ENCODE measurements at regions not wholly inside any gene's neighbourhood (a gene's known extent, or its start where the extent isn't known, plus 50 kb on each side); places are given as distances from the start of the nearest gene placed in this dataset.
"Not testable (repeated sequence)": the region's sequence is repeated elsewhere in the genome, so short reads cannot be mapped to it uniquely, and the experiment has no call there.

- Histone ChIP-seq H3K27ac (ENCODE audit: low read depth in 2 of 2, low read length in 2 of 2) (no peak overlapping the region), H3K36me3 (ENCODE audit: control insufficient read depth in 2 of 3, insufficient read depth in 3 of 3, low read length in 3 of 3) (no peaks in the 10 kb centered on the region), H3K4me3 (ENCODE audit: low read length in 3 of 3) (no peak overlapping the region), H3K4me1 (ENCODE audit: control insufficient read depth in 2 of 3, insufficient read depth in 2 of 3, low read depth in 1 of 3, low read length in 3 of 3) (no peaks in the 10 kb centered on the region), H3K9me3 (ENCODE audit: control insufficient read depth in 2 of 3, insufficient read depth in 1 of 3, low read length in 3 of 3) (no peaks in the 10 kb centered on the region), H3K27me3 (ENCODE audit: control insufficient read depth, insufficient read depth, low read length) (no peaks in the 10 kb centered on the region), H3K9ac (ENCODE audit: low read length in 3 of 3) (no peak overlapping the region)
- FAIRE-seq, result no peak
- no peak for DNase-seq
- TF ChIP-seq CTCF (IDR thresholded peaks at IDR 0.05; ENCODE audit: borderline replicate concordance, extremely low read depth, insufficient read depth), result no peak
- intact Hi-C loops (cut with DNase I), result no loop called here
Measured at GRCh38 chr4:42778349-42778748, 114.2 kb upstream of the GRXCR1 start.

- no peak for TF ChIP-seq CTCF (IDR thresholded peaks at IDR 0.05; ENCODE audit: borderline replicate concordance, extremely low read depth, insufficient read depth)
Measured at GRCh38 chr4:42768125-42768748, 111.3 kb upstream of the ATP8A1 start.

GRCh38 chr4:42767669-42768068, 110.8 kb upstream of the ATP8A1 start:
- Histone ChIP-seq H3K4me1 (ENCODE audit: control insufficient read depth in 2 of 3, insufficient read depth in 2 of 3, low read depth in 1 of 3, low read length in 3 of 3) (no peaks in the 10 kb centered on the region), H3K4me3 (ENCODE audit: low read length in 3 of 3) (no peak overlapping the region), H3K27ac (ENCODE audit: low read depth in 2 of 2, low read length in 2 of 2) (no peak overlapping the region), H3K9ac (ENCODE audit: low read length in 3 of 3) (no peak overlapping the region), H3K9me3 (ENCODE audit: control insufficient read depth in 2 of 3, insufficient read depth in 1 of 3, low read length in 3 of 3) (no peaks in the 10 kb centered on the region), H3K27me3 (ENCODE audit: control insufficient read depth, insufficient read depth, low read length) (no peaks in the 10 kb centered on the region), H3K36me3 (ENCODE audit: control insufficient read depth in 2 of 3, insufficient read depth in 3 of 3, low read length in 3 of 3) (no peaks in the 10 kb centered on the region)
- intact Hi-C loops (cut with DNase I), result no loop called here
- no peak for DNase-seq
- no peak for TF ChIP-seq CTCF (IDR thresholded peaks at IDR 0.05; ENCODE audit: borderline replicate concordance, extremely low read depth, insufficient read depth)
- FAIRE-seq, result no peak

More at GRCh38 chr4:42768125-42768748, 111.3 kb upstream of the ATP8A1 start:
- Histone ChIP-seq H3K36me3 (ENCODE audit: control insufficient read depth in 2 of 3, insufficient read depth in 3 of 3, low read length in 3 of 3) (no peaks in the 10 kb centered on the region), H3K4me3 (ENCODE audit: low read length in 3 of 3) (no peak overlapping the region), H3K9ac (ENCODE audit: low read length in 3 of 3) (no peak overlapping the region), H3K9me3 (ENCODE audit: control insufficient read depth in 2 of 3, insufficient read depth in 1 of 3, low read length in 3 of 3) (no peaks in the 10 kb centered on the region), H3K27ac (ENCODE audit: low read depth in 2 of 2, low read length in 2 of 2) (no peak overlapping the region), H3K4me1 (ENCODE audit: control insufficient read depth in 2 of 3, insufficient read depth in 2 of 3, low read depth in 1 of 3, low read length in 3 of 3) (no peaks in the 10 kb centered on the region), H3K27me3 (ENCODE audit: control insufficient read depth, insufficient read depth, low read length) (no peaks in the 10 kb centered on the region)
- DNase-seq (no peak), FAIRE-seq (no peak)
- intact Hi-C loops (cut with DNase I), result no loop called here

GRCh38 chr4:42761804-42762203, 104.9 kb upstream of the ATP8A1 start:
- Histone ChIP-seq H3K9me3 (ENCODE audit: control insufficient read depth in 2 of 3, insufficient read depth in 1 of 3, low read length in 3 of 3) (no peaks in the 10 kb centered on the region), H3K4me3 (ENCODE audit: low read length in 3 of 3) (no peak overlapping the region), H3K27me3 (ENCODE audit: control insufficient read depth, insufficient read depth, low read length) (no peaks in the 10 kb centered on the region), H3K36me3 (ENCODE audit: control insufficient read depth in 2 of 3, insufficient read depth in 3 of 3, low read length in 3 of 3) (no peaks in the 10 kb centered on the region), H3K27ac (ENCODE audit: low read depth in 2 of 2, low read length in 2 of 2) (no peak overlapping the region), H3K4me1 (ENCODE audit: control insufficient read depth in 2 of 3, insufficient read depth in 2 of 3, low read depth in 1 of 3, low read length in 3 of 3) (no peaks in the 10 kb centered on the region), H3K9ac (ENCODE audit: low read length in 3 of 3) (no peak overlapping the region)
- DNase-seq (no peak), FAIRE-seq (no peak)
- no peak for TF ChIP-seq CTCF (IDR thresholded peaks at IDR 0.05; ENCODE audit: borderline replicate concordance, extremely low read depth, insufficient read depth)
- intact Hi-C loops (cut with DNase I), result no loop called here

- H3K4me1 ChIP-seq (ENCODE audit: control insufficient read depth in 2 of 3, insufficient read depth in 2 of 3, low read depth in 1 of 3, low read length in 3 of 3); FAIRE-seq; H3K36me3 ChIP-seq (ENCODE audit: control insufficient read depth in 2 of 3, insufficient read depth in 3 of 3, low read length in 3 of 3); intact Hi-C loops (cut with DNase I); H3K4me3 ChIP-seq (ENCODE audit: low read length in 3 of 3); H3K9ac ChIP-seq (ENCODE audit: low read length in 3 of 3); H3K27ac ChIP-seq (ENCODE audit: low read depth in 2 of 2, low read length in 2 of 2); H3K9me3 ChIP-seq (ENCODE audit: control insufficient read depth in 2 of 3, insufficient read depth in 1 of 3, low read length in 3 of 3); H3K27me3 ChIP-seq (ENCODE audit: control insufficient read depth, insufficient read depth, low read length); DNase-seq: not testable (repeated sequence)
Measured at GRCh38 chr4:42754965-42755364, 98.1 kb upstream of the ATP8A1 start.

Measured in kidney (tissue), 13 donors.